ENCODE measurements at regions not wholly inside any gene's neighbourhood (a gene's known extent, or its start where the extent isn't known, plus 50 kb on each side); places are given as distances from the start of the nearest gene placed in this dataset.

DNA sequence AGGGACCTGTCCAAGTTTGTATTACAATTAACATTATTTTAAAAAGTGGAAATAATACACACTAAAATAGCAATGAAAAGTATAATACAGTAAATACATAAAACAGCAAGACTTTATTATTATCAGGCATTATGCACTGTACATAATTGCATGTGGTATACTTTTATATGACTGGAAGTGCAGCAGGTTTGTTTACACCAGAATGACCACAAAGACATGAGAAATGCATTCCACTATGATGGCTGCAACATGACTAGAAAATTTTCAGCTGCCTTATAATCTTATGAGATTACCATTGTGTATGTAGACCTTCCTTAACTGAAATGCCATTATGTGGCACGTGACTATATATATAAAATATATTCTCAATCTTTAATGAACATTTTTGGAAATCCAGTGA, 1699.6 kb downstream of the KCNT2 start:
- H3K4me2 ChIP-seq (ENCODE audit: control insufficient read depth, insufficient read depth), result no peak overlapping the region
- CTCF ChIA-PET, result no interaction called here
- RAD21 ChIA-PET (ENCODE audit: unreplicated experiment), result no interaction called here
- no peak overlapping the region for H3K27ac ChIP-seq (ENCODE audit: control insufficient read depth, insufficient read depth)
- 0% methylated on average over 1 of the region's 1 CpG for WGBS (ENCODE audit: insufficient coverage, insufficient replicate concordance, low lambda C conversion rate, missing lambda C conversion rate)
- no peaks in the 10 kb centered on the region for H4K20me1 ChIP-seq (ENCODE audit: control insufficient read depth, insufficient read depth)
- H3K4me1 ChIP-seq (ENCODE audit: control insufficient read depth, insufficient read depth, low read length), result no peaks in the 10 kb centered on the region
- no peaks in the 10 kb centered on the region for H3K79me2 ChIP-seq (ENCODE audit: control insufficient read depth, insufficient read depth, low read length)
- FAIRE-seq (no peak), DNase-seq (ENCODE audit: low read depth, low spot score) (no peak), ATAC-seq (no peak)
- no peak overlapping the region for H3K4me3 ChIP-seq
- POLR2A ChIA-PET, result no interaction called here
- in situ Hi-C loops (cut with MboI), result no loop called here
- SMC1A ChIA-PET (ENCODE audit: uncharacterized antibody, unreplicated experiment), result no interaction called here
- BruUV-seq (replicated peaks), result no TSS peak
- intact Hi-C loops (cut with micrococcal nuclease; ENCODE audit: unreplicated experiment), result no loop called here
- H3K27me3 ChIP-seq (replicated peaks in 1 of 2; ENCODE audit: control insufficient read depth in 2 of 2, insufficient read depth in 2 of 2, low read length in 1 of 2), result no peaks in the 10 kb centered on the region
- H3K36me3 ChIP-seq (ENCODE audit: control insufficient read depth in 2 of 2, insufficient read depth in 2 of 2, low read length in 1 of 2), result no peaks in the 10 kb centered on the region
- H3K9ac ChIP-seq (ENCODE audit: control insufficient read depth, insufficient read depth, low read length), result no peak overlapping the region
- no peak for TF ChIP-seq IKZF2 (IDR thresholded peaks at IDR 0.05)
- no peak for TF ChIP-seq STAT3 (IDR thresholded peaks at IDR 0.05; ENCODE audit: low read depth, low read length)
- no peak for TF ChIP-seq SREBF2 (IDR thresholded peaks at IDR 0.05; ENCODE audit: low read length)
- TF ChIP-seq TAF1 (IDR thresholded peaks at IDR 0.05; ENCODE audit: borderline replicate concordance, low read depth, low read length), result no peak
- no peak for TF ChIP-seq CBX5 (IDR thresholded peaks at IDR 0.05; ENCODE audit: low read depth)
- no peak for TF ChIP-seq ZNF24 (IDR thresholded peaks at IDR 0.05)
- TF ChIP-seq DPF2 (IDR thresholded peaks at IDR 0.05), result no peak
- TF ChIP-seq MEF2B (IDR thresholded peaks at IDR 0.05; ENCODE audit: partially characterized antibody, poor library complexity, severe bottlenecking), result no peak
- TF ChIP-seq BRCA1 (IDR thresholded peaks at IDR 0.05; ENCODE audit: low read depth, low read length), result no peak
- no peak overlapping the region for H2AFZ ChIP-seq (ENCODE audit: control insufficient read depth, low read depth, low read length)
- no peaks in the 10 kb centered on the region for H3K9me3 ChIP-seq (replicated peaks; ENCODE audit: control insufficient read depth, insufficient read depth, low read length)

DNA sequence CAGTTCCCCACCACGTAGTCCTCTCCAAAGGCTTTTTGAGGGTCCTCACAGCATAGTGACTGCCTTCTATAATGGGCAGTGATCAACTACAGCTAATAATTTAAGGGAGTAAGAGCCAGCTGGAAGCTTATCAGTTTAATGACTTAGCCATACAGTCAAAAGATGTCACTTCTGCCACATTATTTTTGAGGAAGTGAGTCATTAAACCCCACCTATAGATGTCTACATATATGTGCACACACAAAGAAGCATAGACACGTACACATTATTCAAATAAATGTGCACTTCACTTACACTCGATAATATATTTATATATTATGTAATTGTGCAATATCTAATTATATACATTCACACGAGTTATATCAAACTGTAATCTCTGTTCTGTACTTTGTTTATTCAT, 1704.7 kb downstream of the KCNT2 start:
- in situ Hi-C loops (cut with MboI) (no loop called here), intact Hi-C loops (cut with micrococcal nuclease; ENCODE audit: unreplicated experiment) (no loop called here)
- DNase-seq (ENCODE audit: low read depth, low spot score), result no peak
- ChIA-PET RAD21 (ENCODE audit: unreplicated experiment) (no interaction called here), CTCF (interaction anchor here (0.6 kb wide), 1 partner anchor 1322 kb away, joined by 4 read pairs; no protein-coding TSS in a partner anchor), POLR2A (no interaction called here), SMC1A (ENCODE audit: uncharacterized antibody, unreplicated experiment) (no interaction called here)
- no peaks in the 10 kb centered on the region for H3K4me1 ChIP-seq (ENCODE audit: control insufficient read depth, insufficient read depth, low read length)
- H3K27me3 ChIP-seq (replicated peaks in 1 of 2; ENCODE audit: control insufficient read depth in 2 of 2, insufficient read depth in 2 of 2, low read length in 1 of 2), result no peaks in the 10 kb centered on the region
- H3K9ac ChIP-seq (ENCODE audit: control insufficient read depth, insufficient read depth, low read length), result no peak overlapping the region
- H3K4me3 ChIP-seq, result no peak overlapping the region
- no peaks in the 10 kb centered on the region for H3K79me2 ChIP-seq (ENCODE audit: control insufficient read depth, insufficient read depth, low read length)
- H3K36me3 ChIP-seq (ENCODE audit: control insufficient read depth in 2 of 2, insufficient read depth in 2 of 2, low read length in 1 of 2), result no peaks in the 10 kb centered on the region
- no peak overlapping the region for H3K27ac ChIP-seq (ENCODE audit: control insufficient read depth, insufficient read depth)
- TF ChIP-seq SPI1 (IDR thresholded peaks at IDR 0.05; ENCODE audit: borderline replicate concordance, insufficient read depth, low read depth, low read length) (peak; percentile 25; the same call in 1 of the 2 replicates), ASH2L (IDR thresholded peaks at IDR 0.05; ENCODE audit: borderline replicate concordance, low read depth) (no peak)
- 29% methylated on average over 4 of the region's 4 CpGs for WGBS (ENCODE audit: insufficient coverage, insufficient replicate concordance, low lambda C conversion rate, missing lambda C conversion rate)
- no peak overlapping the region for H2AFZ ChIP-seq (ENCODE audit: control insufficient read depth, low read depth, low read length)
- H4K20me1 ChIP-seq (ENCODE audit: control insufficient read depth, insufficient read depth), result no peaks in the 10 kb centered on the region
- no peak for FAIRE-seq
- H3K9me3 ChIP-seq (replicated peaks; ENCODE audit: control insufficient read depth, insufficient read depth, low read length), result no peaks in the 10 kb centered on the region
- no TSS peak for BruUV-seq (replicated peaks)
- ATAC-seq, result peak; percentile 60
- no peak overlapping the region for H3K4me2 ChIP-seq (ENCODE audit: control insufficient read depth, insufficient read depth)
